Liver (tissue), 8 donors: ENCODE measurements at regions not wholly inside any gene's neighbourhood (a gene's known extent, or its start where the extent isn't known, plus 50 kb on each side); places are given as distances from the start of the nearest gene placed in this dataset.

Experiments
- DNase-seq: peaks from one replicate; pipeline ENCODE4 v3.0.0-alpha.2; 2017; ENCODE audit warnings: low spot score
- H3K27ac ChIP-seq, 2 donors: one replicate each; pipeline ENCODE4 v1.7.0; 2013; ENCODE audit warnings: inconsistent platforms in 2 of 2, low read length in 2 of 2, control low read depth in 1 of 2, low read depth in 1 of 2, mild to moderate bottlenecking in 1 of 2
- H3K27me3 ChIP-seq, 4 donors: one replicate each; pipeline versions ENCODE4 v1.6.1 to v1.7.0; 2013; ENCODE audit warnings: low read length in 3 of 4, inconsistent platforms in 1 of 4, mild to moderate bottlenecking in 1 of 4, moderate library complexity in 1 of 4; ENCODE audit not compliant: control insufficient read depth in 4 of 4, insufficient read depth in 4 of 4
- H3K36me3 ChIP-seq, 4 donors: one replicate each; pipeline versions ENCODE4 v1.6.1 to v1.7.0; 2013; ENCODE audit warnings: low read length in 3 of 4, mild to moderate bottlenecking in 3 of 4, low read depth in 1 of 4, moderate library complexity in 1 of 4; ENCODE audit not compliant: control insufficient read depth in 4 of 4, insufficient read depth in 3 of 4
- H3K4me1 ChIP-seq, 4 donors: one replicate each; pipeline versions ENCODE4 v1.6.1 to v1.7.0; 2013; ENCODE audit warnings: low read length in 3 of 4, mild to moderate bottlenecking in 3 of 4, moderate library complexity in 1 of 4; ENCODE audit not compliant: control insufficient read depth in 4 of 4, insufficient read depth in 4 of 4
- H3K4me3 ChIP-seq, 3 donors: one replicate each; pipeline versions ENCODE4 v1.6.1 to v1.7.0; 2013; ENCODE audit warnings: low read length in 3 of 3, control low read depth in 1 of 3, low read depth in 1 of 3, mild to moderate bottlenecking in 1 of 3
- H3K9ac ChIP-seq, 2 donors: one replicate each; pipeline ENCODE4 v1.7.0; 2013; ENCODE audit warnings: low read length in 2 of 2, mild to moderate bottlenecking in 2 of 2, moderate library complexity in 2 of 2, control low read depth in 1 of 2, low read depth in 1 of 2
- H3K9me3 ChIP-seq, 4 donors: one replicate each; pipeline versions ENCODE4 v1.6.1 to v1.7.0; 2013; ENCODE audit warnings: low read length in 3 of 4; ENCODE audit not compliant: control insufficient read depth in 4 of 4
- ATF3 ChIP-seq: IDR thresholded peaks from 2 replicates; pipeline ENCODE4 v1.6.1; 2016; ENCODE audit warnings: antibody characterized with exemption
- FOXA1 ChIP-seq: IDR thresholded peaks from 2 replicates; pipeline ENCODE4 v1.6.1; 2016; ENCODE audit warnings: antibody characterized with exemption
- FOXA2 ChIP-seq: IDR thresholded peaks from 2 replicates; pipeline ENCODE4 v1.6.1; 2016; ENCODE audit warnings: antibody characterized with exemption
- GABPA ChIP-seq, 2 donors: IDR thresholded peaks in 1 of 2; conservative IDR thresholded peaks in 1 of 2; 2 replicates each; pipeline ENCODE4 v1.6.1; 2016; ENCODE audit warnings: antibody characterized with exemption in 2 of 2, mild to moderate bottlenecking in 1 of 2, moderate library complexity in 1 of 2
- NR2F2 ChIP-seq: IDR thresholded peaks from 2 replicates; pipeline ENCODE4 v1.6.1; 2016; ENCODE audit warnings: antibody characterized with exemption
- RXRA ChIP-seq, 2 donors: IDR thresholded peaks; 2 replicates each; pipeline ENCODE4 v1.6.1; 2017 to 2018; ENCODE audit warnings: antibody characterized with exemption in 2 of 2, mild to moderate bottlenecking in 1 of 2
- SP1 ChIP-seq: IDR thresholded peaks from 2 replicates; pipeline ENCODE4 v1.6.1; 2018; ENCODE audit warnings: antibody characterized with exemption, mild to moderate bottlenecking
- TAF1 ChIP-seq: conservative IDR thresholded peaks from 2 replicates; pipeline ENCODE4 v1.6.1; 2016; ENCODE audit warnings: antibody characterized with exemption, mild to moderate bottlenecking
- YY1 ChIP-seq: IDR thresholded peaks from 2 replicates; pipeline ENCODE4 v1.6.1; 2016; ENCODE audit warnings: antibody characterized with exemption, mild to moderate bottlenecking
- WGBS: extraction: QIAGEN DNeasy Blood & Tissue Kit; methylation state at CpG from one replicate; pipeline ENCODE4 v1.1.7; 2013; 5-methylcytosine and 5-hydroxymethylcytosine counted together
- TF ChIP-seq, protein P1 (sequence below): IDR thresholded peaks from 2 replicates; pipeline ENCODE4 v1.6.1; 2016; ENCODE audit warnings: antibody characterized with exemption, mild to moderate bottlenecking
- TF ChIP-seq, protein P2 (sequence below): fragments of 150-350 bp; IDR thresholded peaks from 2 replicates; pipeline ENCODE4 v1.5.1; 2017; ENCODE audit warnings: improper control_type of control experiment, low read depth, low read length; ENCODE audit not compliant: missing input control
- TF ChIP-seq, protein P3 (sequence below): IDR thresholded peaks from 2 replicates; pipeline ENCODE4 v1.6.1; 2016; ENCODE audit warnings: antibody characterized with exemption
- donor health status: healthy.
- donor health status: healthy.
- donor health status: healthy.
- donor health status: healthy.
- donor health status: healthy.

GRCh38 chr9:100852088-100852487 is 176.4 kb upstream of the PLPPR1 start:
- Histone ChIP-seq H3K9me3 (no peaks in the 10 kb centered on the region), H3K4me3 (no peak overlapping the region), H3K27ac (no peak overlapping the region), H3K27me3 (no peaks in the 10 kb centered on the region), H3K9ac (no peak overlapping the region), H3K4me1 (no peaks in the 10 kb centered on the region), H3K36me3 (no peaks in the 10 kb centered on the region)
- TF ChIP-seq YY1 (no peak), TAF1 (no peak), RXRA (IDR thresholded peaks at IDR 0.05) (no peak)
- TF ChIP-seq, protein P1, sequence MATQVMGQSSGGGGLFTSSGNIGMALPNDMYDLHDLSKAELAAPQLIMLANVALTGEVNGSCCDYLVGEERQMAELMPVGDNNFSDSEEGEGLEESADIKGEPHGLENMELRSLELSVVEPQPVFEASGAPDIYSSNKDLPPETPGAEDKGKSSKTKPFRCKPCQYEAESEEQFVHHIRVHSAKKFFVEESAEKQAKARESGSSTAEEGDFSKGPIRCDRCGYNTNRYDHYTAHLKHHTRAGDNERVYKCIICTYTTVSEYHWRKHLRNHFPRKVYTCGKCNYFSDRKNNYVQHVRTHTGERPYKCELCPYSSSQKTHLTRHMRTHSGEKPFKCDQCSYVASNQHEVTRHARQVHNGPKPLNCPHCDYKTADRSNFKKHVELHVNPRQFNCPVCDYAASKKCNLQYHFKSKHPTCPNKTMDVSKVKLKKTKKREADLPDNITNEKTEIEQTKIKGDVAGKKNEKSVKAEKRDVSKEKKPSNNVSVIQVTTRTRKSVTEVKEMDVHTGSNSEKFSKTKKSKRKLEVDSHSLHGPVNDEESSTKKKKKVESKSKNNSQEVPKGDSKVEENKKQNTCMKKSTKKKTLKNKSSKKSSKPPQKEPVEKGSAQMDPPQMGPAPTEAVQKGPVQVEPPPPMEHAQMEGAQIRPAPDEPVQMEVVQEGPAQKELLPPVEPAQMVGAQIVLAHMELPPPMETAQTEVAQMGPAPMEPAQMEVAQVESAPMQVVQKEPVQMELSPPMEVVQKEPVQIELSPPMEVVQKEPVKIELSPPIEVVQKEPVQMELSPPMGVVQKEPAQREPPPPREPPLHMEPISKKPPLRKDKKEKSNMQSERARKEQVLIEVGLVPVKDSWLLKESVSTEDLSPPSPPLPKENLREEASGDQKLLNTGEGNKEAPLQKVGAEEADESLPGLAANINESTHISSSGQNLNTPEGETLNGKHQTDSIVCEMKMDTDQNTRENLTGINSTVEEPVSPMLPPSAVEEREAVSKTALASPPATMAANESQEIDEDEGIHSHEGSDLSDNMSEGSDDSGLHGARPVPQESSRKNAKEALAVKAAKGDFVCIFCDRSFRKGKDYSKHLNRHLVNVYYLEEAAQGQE, result no peak
- DNase-seq, result no peak
- WGBS, result 31% methylated on average over 4 of the region's 4 CpGs

GRCh38 chr9:100856238-100856637 is 172.3 kb upstream of the PLPPR1 start:
- TF ChIP-seq SP1 (no peak), FOXA2 (no peak), NR2F2 (no peak), GABPA (IDR thresholded peaks at IDR 0.05 in 1 of 2, conservative IDR thresholded peaks at IDR 0.05 in 1 of 2) (no peak), FOXA1 (no peak), ATF3 (no peak), TAF1 (no peak)
- TF ChIP-seq, protein P2, sequence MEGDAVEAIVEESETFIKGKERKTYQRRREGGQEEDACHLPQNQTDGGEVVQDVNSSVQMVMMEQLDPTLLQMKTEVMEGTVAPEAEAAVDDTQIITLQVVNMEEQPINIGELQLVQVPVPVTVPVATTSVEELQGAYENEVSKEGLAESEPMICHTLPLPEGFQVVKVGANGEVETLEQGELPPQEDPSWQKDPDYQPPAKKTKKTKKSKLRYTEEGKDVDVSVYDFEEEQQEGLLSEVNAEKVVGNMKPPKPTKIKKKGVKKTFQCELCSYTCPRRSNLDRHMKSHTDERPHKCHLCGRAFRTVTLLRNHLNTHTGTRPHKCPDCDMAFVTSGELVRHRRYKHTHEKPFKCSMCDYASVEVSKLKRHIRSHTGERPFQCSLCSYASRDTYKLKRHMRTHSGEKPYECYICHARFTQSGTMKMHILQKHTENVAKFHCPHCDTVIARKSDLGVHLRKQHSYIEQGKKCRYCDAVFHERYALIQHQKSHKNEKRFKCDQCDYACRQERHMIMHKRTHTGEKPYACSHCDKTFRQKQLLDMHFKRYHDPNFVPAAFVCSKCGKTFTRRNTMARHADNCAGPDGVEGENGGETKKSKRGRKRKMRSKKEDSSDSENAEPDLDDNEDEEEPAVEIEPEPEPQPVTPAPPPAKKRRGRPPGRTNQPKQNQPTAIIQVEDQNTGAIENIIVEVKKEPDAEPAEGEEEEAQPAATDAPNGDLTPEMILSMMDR, result no peak
- TF ChIP-seq, protein P3, sequence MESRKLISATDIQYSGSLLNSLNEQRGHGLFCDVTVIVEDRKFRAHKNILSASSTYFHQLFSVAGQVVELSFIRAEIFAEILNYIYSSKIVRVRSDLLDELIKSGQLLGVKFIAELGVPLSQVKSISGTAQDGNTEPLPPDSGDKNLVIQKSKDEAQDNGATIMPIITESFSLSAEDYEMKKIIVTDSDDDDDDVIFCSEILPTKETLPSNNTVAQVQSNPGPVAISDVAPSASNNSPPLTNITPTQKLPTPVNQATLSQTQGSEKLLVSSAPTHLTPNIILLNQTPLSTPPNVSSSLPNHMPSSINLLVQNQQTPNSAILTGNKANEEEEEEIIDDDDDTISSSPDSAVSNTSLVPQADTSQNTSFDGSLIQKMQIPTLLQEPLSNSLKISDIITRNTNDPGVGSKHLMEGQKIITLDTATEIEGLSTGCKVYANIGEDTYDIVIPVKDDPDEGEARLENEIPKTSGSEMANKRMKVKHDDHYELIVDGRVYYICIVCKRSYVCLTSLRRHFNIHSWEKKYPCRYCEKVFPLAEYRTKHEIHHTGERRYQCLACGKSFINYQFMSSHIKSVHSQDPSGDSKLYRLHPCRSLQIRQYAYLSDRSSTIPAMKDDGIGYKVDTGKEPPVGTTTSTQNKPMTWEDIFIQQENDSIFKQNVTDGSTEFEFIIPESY, result no peak
- peaks cover 0 to 10% (median 0%) of the 10 kb centered on the region in 4 donors for H3K9me3 ChIP-seq
- no peaks in the 10 kb centered on the region for H3K4me1 ChIP-seq
- H3K27me3 ChIP-seq, result no peaks in the 10 kb centered on the region
- DNase-seq, result no peak
- no peaks in the 10 kb centered on the region for H3K36me3 ChIP-seq
- H3K9ac ChIP-seq, result no peak overlapping the region
- no peak overlapping the region for H3K27ac ChIP-seq
- 42% methylated on average over 3 of the region's 3 CpGs for WGBS
- H3K4me3 ChIP-seq, result no peak overlapping the region
